SK-N-MC (cell line): ENCODE measurements at regions not wholly inside any gene's neighbourhood (a gene's known extent, or its start where the extent isn't known, plus 50 kb on each side); places are given as distances from the start of the nearest gene placed in this dataset.

Source experiments
- EZH2 ChIP-seq: fragments of 200-600 bp; sonication (generic); IDR thresholded peaks from one replicate; pipeline ENCODE4 v1.6.1; 2017; ENCODE audit warnings: antibody characterized with exemption
- POLR2AphosphoS5 ChIP-seq: IDR thresholded peaks from 2 replicates; pipeline ENCODE4 v1.6.1; 2012; ENCODE audit warnings: mild to moderate bottlenecking, low read depth, low read length, borderline replicate concordance

DNA sequence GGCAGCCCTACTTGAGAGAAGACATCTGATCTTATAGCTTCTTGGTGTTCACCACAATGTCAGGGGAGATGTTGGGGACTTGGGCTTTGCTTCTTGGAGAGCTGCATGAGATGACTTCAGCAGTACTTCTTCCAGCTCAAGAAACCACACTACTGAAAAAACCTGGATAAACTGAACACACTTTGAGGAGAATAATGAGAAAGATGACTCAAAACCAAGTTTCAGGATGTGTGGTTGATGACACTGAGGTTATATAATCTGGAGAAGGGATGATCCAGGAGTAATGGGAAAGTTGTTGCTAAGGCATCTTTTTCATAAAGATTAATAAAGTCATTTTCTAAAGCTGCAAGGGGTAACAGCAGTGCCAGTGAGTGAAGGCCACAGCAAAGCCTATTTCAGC is 58.4 kb upstream of the PNPLA4 start:
- TF ChIP-seq POLR2AphosphoS5 (no peak), EZH2 (no peak)
